Lower lobe of right lung (tissue), 2 donors: ENCODE measurements at regions not wholly inside any gene's neighbourhood (a gene's known extent, or its start where the extent isn't known, plus 50 kb on each side); places are given as distances from the start of the nearest gene placed in this dataset.

Source experiments
- ATAC-seq, 2 donors: fragments of 200-7000 bp; cut with Tn5 transposase; one replicate each; pipeline ENCODE4 v1.9.1; 2020 to 2022; ENCODE audit warnings: mild to moderate bottlenecking in 2 of 2, moderate library complexity in 2 of 2
- DNase-seq: peaks from one replicate; pipeline ENCODE4 v3.0.0-alpha.2; 2020
- H3K27ac ChIP-seq: fragments of 200-600 bp; one replicate; pipeline ENCODE4 v1.8.0; 2022
- H3K27me3 ChIP-seq: fragments of 200-600 bp; one replicate; pipeline ENCODE4 v1.8.0; 2022; ENCODE audit warnings: low read depth
- H3K36me3 ChIP-seq: fragments of 200-600 bp; one replicate; pipeline ENCODE4 v1.8.0; 2022; ENCODE audit warnings: mild to moderate bottlenecking
- H3K4me1 ChIP-seq: fragments of 200-600 bp; one replicate; pipeline ENCODE4 v1.8.0; 2022
- H3K4me3 ChIP-seq: fragments of 200-600 bp; one replicate; pipeline ENCODE4 v1.8.0; 2022; ENCODE audit warnings: mild to moderate bottlenecking
- H3K9me3 ChIP-seq: fragments of 200-600 bp; one replicate; pipeline ENCODE4 v1.8.0; 2022
- intact Hi-C: fragments of 100-400 bp; cut with DNase I; formaldehyde crosslinking; loops from one replicate; pipeline ENCODE4 v1.11.0; 2022
- TF ChIP-seq, protein P1 (sequence below): fragments of 200-600 bp; IDR thresholded peaks from one replicate; pipeline ENCODE4 v1.8.0; 2022; ENCODE audit warnings: antibody characterized with exemption, mild to moderate bottlenecking
- donor health status: DM: no; HTN: yes; CAD: no; lungs with severe emphysema.

DNA sequence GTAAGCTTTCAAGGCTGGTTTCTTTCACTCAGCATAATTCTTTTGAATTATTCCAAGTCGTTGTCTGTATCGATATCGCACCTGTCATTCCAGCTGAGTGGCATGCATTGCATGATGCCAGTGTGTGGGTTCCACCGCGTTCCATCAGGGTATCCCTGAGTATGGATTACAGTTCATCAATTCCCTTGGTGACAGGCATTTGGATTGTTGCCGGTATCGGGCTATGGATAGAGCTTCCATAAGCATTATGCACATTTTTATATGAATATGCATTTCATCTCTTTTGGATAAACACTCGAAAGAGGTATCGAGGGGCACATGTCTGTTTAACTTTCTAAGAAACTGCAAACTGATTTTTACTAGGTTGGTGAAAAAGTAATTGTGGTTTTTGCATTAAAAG lies 698.8 kb downstream of the BRD1 start:
- H3K27ac ChIP-seq = no peak overlapping the region
- H3K36me3 ChIP-seq = no peaks in the 10 kb centered on the region
- ATAC-seq = no peak
- TF ChIP-seq, protein P1, sequence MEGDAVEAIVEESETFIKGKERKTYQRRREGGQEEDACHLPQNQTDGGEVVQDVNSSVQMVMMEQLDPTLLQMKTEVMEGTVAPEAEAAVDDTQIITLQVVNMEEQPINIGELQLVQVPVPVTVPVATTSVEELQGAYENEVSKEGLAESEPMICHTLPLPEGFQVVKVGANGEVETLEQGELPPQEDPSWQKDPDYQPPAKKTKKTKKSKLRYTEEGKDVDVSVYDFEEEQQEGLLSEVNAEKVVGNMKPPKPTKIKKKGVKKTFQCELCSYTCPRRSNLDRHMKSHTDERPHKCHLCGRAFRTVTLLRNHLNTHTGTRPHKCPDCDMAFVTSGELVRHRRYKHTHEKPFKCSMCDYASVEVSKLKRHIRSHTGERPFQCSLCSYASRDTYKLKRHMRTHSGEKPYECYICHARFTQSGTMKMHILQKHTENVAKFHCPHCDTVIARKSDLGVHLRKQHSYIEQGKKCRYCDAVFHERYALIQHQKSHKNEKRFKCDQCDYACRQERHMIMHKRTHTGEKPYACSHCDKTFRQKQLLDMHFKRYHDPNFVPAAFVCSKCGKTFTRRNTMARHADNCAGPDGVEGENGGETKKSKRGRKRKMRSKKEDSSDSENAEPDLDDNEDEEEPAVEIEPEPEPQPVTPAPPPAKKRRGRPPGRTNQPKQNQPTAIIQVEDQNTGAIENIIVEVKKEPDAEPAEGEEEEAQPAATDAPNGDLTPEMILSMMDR = no peak
- no peaks in the 10 kb centered on the region for H3K9me3 ChIP-seq
- DNase-seq = no peak
- H3K4me3 ChIP-seq = no peak overlapping the region
- peaks cover 7% of the 10 kb centered on the region for H3K27me3 ChIP-seq
- intact Hi-C loops = no loop called here
- H3K4me1 ChIP-seq = no peaks in the 10 kb centered on the region

DNA sequence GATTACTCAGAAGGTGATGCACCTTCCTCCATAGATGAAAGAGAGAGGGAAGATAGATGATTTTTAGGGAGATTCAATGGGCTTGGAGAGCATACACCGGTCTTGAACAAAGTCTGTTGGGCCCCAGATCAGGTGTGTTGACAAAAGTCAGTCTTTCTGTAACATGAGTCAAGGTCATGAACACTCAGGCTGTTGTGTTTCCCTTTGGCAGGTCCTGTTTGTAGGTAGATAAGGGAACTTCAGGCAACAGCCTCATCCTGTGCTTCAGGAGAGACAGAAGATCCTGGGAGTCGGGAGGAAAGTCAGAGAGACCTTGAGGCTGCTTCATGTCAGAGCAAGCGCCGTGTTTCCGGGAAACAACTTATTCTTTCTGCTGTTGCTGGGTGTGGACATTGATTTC lies 703.1 kb downstream of the BRD1 start:
- DNase-seq = no peak
- no peaks in the 10 kb centered on the region for H3K4me1 ChIP-seq
- no peak overlapping the region for H3K4me3 ChIP-seq
- H3K36me3 ChIP-seq = no peaks in the 10 kb centered on the region
- peaks cover 4% of the 10 kb centered on the region for H3K27me3 ChIP-seq
- no peak for ATAC-seq
- intact Hi-C loops = no loop called here
- H3K27ac ChIP-seq = no peak overlapping the region
- H3K9me3 ChIP-seq = no peaks in the 10 kb centered on the region
- TF ChIP-seq, protein P1 = no peak

DNA sequence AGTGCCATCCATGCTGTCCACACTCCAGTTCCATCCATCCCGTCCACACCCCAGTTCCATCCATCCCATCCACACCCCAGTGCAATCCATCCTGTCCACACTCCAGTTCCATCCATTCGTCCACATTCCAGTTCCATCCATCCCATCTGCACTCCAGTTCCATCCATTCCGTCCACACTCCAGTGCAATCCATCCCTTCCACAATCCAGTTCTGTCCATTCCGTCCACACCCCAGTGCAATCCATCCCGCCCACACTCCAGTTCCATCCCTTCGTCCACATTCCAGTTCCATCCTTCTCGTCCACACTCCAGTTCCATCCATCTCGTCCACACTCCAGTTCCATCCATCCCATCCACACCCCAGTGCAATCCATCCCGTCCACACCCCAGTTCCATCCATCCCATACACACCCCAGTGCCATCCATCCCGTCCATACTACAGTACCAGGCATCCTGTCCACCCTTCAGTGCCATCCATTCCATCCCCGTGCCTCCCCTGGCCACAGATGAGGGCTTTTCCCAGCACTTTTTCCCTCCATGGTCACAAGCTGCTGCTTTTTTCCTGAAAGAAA lies 704.0 kb downstream of the BRD1 start:
- H3K4me1 ChIP-seq = no peaks in the 10 kb centered on the region
- H3K27ac ChIP-seq = no peak overlapping the region
- TF ChIP-seq, protein P1 = no peak
- intact Hi-C loops = no loop called here
- H3K36me3 ChIP-seq = no peaks in the 10 kb centered on the region
- H3K9me3 ChIP-seq = no peaks in the 10 kb centered on the region
- peaks cover 4% of the 10 kb centered on the region for H3K27me3 ChIP-seq
- no peak for ATAC-seq
- no peak overlapping the region for H3K4me3 ChIP-seq
- DNase-seq = no peak

DNA sequence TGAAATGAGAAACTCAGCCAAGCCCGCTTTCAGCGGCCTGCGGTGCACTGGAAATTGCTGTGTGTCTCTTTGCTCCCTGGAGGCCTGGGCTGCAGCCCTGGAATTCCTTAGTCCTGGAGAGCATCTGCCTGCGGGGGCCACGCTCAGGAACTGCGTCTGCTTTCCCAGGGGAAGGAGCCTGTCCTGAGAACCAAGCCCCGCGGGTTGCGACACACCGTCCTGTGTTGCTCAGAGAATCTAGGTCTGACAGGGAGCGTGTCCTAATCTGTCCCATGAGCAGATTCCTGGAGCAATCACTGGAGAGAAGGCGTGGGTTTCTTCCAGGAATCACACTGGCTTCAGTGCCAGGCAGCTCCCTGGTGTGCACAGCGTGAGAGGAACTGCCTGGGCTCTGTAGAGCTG lies 708.1 kb downstream of the BRD1 start:
- no peak for ATAC-seq
- Histone ChIP-seq H3K36me3 (no peaks in the 10 kb centered on the region), H3K27ac (no peak overlapping the region), H3K4me3 (no peak overlapping the region), H3K27me3 (peaks cover 9% of the 10 kb centered on the region), H3K4me1 (no peaks in the 10 kb centered on the region), H3K9me3 (no peaks in the 10 kb centered on the region)
- TF ChIP-seq, protein P1 = no peak
- intact Hi-C loops = no loop called here
- DNase-seq = no peak

DNA sequence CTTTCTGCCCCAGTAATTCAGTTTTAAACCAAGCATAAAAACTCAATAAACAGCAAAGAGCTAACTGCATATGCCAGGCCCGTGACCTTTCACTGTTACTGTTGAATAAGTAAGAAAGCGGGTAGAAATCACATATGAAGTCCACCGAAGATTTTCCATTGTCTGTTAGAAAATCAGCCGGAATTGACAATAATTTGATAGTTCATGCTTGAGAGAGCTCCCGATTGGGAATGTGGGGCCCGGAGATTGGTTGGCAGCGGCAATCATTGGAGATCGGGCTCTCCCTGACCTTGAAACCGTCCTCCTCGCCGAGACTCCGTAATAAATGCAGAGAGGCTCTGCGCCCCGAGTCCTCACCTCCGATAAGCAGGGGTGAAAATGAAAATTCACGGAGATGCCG lies 709.6 kb downstream of the BRD1 start:
- Histone ChIP-seq H3K36me3 (no peaks in the 10 kb centered on the region), H3K9me3 (no peaks in the 10 kb centered on the region), H3K27ac (no peak overlapping the region), H3K27me3 (peaks cover 9% of the 10 kb centered on the region), H3K4me3 (no peak overlapping the region), H3K4me1 (no peaks in the 10 kb centered on the region)
- intact Hi-C loops = no loop called here
- TF ChIP-seq, protein P1 = no peak
- no peak for ATAC-seq
- DNase-seq = no peak

DNA sequence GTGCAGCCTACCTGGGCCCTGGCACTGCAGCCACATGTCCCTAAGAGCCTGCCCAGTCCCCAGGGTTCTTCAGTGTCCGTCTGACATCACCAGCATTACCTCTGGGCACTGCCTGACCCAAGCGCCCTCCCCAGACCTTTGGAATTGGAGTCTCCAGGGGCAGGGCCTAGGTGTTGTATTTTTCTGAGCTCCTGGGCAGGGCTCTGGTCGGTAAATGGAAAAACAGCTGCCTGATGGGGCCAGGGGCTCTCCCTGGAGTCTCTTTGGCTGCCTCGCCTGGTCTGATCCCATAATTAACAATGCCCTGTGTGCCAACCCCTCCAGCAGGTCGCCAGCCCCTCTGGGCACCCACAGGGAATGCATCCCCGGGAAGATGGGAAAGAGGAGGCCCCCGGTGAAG lies 710.2 kb downstream of the BRD1 start:
- no peak overlapping the region for H3K4me3 ChIP-seq
- no peaks in the 10 kb centered on the region for H3K9me3 ChIP-seq
- DNase-seq = no peak
- no peaks in the 10 kb centered on the region for H3K36me3 ChIP-seq
- no peak for ATAC-seq
- intact Hi-C loops = no loop called here
- no peak overlapping the region for H3K27ac ChIP-seq
- H3K27me3 ChIP-seq = peaks cover 8% of the 10 kb centered on the region
- H3K4me1 ChIP-seq = no peaks in the 10 kb centered on the region
- TF ChIP-seq, protein P1 = no peak
